Mammary epithelial cell (primary cell): ENCODE measurements at regions not wholly inside any gene's neighbourhood (a gene's known extent, or its start where the extent isn't known, plus 50 kb on each side); places are given as distances from the start of the nearest gene placed in this dataset.
"Not testable (repeated sequence)": the region's sequence is repeated elsewhere in the genome, so short reads cannot be mapped to it uniquely, and the experiment has no call there.

Source experiments
- CTCF ChIP-seq, 2 donors: IDR thresholded peaks in 1 of 2; conservative IDR thresholded peaks in 1 of 2; 2 replicates each; pipeline ENCODE4 v1.5.1; 2011 to 2012; ENCODE audit warnings: inconsistent platforms in 2 of 2, low read length in 2 of 2, mild to moderate bottlenecking in 2 of 2, control low read depth in 1 of 2, low read depth in 1 of 2; ENCODE audit not compliant: insufficient read depth in 1 of 2; ENCODE audit errors: extremely low read depth in 1 of 2
- EZH2 ChIP-seq: IDR thresholded peaks from 2 replicates; pipeline ENCODE4 v1.6.1; 2012; ENCODE audit warnings: low read length, inconsistent platforms, borderline replicate concordance

DNA sequence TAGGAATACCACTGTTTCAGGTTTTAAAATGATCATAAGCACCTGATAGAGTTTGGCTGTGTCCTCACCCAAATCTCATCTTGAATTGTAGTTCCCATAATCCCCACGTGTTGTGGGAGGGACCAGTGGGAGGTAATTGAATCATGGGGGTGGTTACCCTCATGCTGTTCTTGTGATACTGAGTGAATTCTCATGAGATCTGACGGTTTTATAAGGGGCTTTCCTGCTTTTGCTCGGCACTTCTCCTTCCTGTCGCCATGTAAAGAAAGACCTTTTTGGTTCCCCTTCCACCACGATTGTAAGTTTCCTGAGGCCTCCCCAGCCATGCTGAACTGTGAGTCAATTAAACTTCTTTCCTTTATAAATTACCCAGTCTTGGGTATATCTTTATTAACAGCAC lies 69.7 kb upstream of the USPL1 start:
- not testable (repeated sequence) for TF ChIP-seq CTCF (conservative IDR thresholded peaks at IDR 0.05 in 1 of 2, IDR thresholded peaks at IDR 0.05 in 1 of 2; ENCODE audit: extremely low read depth in 1 of 2, insufficient read depth in 1 of 2, low read depth in 1 of 2, low read length in 2 of 2); EZH2
